Hematopoietic multipotent progenitor cell treated with erythropoietin and hydrocortisone succinate and interleukin-3 and kit ligand, for 17 days (in vitro differentiated cells): ENCODE measurements at regions not wholly inside any gene's neighbourhood (a gene's known extent, or its start where the extent isn't known, plus 50 kb on each side); places are given as distances from the start of the nearest gene placed in this dataset.

Experiments
- DNase-seq: peaks from one replicate; pipeline ENCODE4 v3.0.0-alpha.2; 2015; ENCODE audit warnings: low spot score

- DNase-seq: no peak
Observed at GRCh38 chr5:56622141-56622540, 193.2 kb upstream of the MAP3K1 start.

DNA sequence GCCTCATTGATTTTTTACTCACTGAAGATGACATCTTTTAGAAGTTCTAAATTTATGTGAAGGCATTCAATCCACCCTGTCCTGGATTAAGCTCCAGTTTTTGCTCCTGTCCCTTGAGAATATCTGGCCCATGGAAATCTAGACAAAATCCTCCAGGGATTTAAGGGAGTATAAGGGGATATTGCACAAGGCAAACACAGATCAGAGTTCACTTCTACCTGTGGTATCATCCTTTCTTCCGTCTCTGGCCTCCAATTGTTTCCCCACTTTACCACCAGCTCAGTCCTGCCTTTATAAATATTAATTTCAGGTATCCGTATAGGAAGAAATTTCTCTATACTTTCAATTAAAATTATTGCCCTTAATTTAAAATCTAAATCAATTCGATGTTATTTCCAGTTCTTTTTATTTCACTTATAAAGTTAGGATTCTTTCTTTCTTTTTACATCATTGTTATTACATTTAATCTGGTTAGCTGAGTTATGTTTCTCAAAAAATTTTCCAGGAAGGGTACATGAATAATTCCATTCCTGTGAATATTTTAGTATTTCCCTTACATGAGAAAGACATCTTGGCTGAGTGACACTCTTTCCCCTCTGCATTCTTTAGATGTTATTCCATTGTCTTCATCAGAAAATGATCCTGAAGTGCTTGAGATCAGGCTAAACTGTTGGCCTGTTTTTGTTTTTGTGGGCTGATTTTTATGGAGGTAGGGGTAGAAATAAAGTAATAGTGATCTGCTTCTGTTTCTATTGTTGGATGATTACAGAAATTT lies 194.3 kb upstream of the MAP3K1 start:
- DNase-seq: no peak

- DNase-seq: no peak
Observed at GRCh38 chr5:56617998-56618397, 197.4 kb upstream of the MAP3K1 start.

DNA sequence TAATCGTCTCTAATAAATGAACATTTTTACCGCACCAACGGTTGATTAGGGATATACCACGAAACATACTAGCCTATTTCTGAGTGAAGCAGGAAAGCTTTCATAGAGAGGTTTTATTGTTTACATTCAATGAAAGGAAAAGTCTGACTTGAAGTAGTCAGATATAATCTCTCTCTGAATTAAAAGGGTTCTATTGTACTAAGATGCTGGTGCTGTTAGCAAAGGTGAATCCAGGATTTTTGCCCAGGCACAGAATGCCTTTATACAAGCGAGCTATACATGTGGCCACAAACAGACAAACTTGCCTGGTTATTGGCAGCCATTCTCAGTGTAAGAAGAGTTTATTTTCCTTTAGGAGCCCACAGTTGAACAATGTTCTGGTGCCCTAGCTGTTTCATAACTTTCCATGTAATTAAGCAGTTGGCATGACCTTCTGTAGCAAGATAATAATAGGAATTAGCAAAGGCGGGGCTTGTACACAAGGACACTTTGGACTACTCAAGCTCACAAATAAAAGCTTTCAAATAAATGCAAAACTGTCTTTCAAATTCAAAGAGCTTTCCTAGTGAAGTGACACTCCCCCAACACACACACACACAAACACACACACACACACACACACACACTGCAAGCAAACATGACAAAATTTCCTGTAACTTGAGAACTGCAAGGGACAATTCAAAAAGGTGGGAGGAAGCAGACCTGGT lies 198.7 kb upstream of the MAP3K1 start:
- DNase-seq: no peak

- no peak for DNase-seq
Observed at GRCh38 chr5:56615361-56616153, 199.8 kb upstream of the MAP3K1 start.

- no peak for DNase-seq
Observed at GRCh38 chr5:56612759-56613158, 202.6 kb upstream of the MAP3K1 start.

- DNase-seq: no peak
Observed at GRCh38 chr5:56612353-56612752, 203.0 kb upstream of the MAP3K1 start.

GRCh38 chr5:56610093-56610698 lies 205.2 kb upstream of the MAP3K1 start:
- DNase-seq: no peak

GRCh38 chr5:56608217-56608925 lies 207.0 kb upstream of the MAP3K1 start:
- no peak for DNase-seq

DNA sequence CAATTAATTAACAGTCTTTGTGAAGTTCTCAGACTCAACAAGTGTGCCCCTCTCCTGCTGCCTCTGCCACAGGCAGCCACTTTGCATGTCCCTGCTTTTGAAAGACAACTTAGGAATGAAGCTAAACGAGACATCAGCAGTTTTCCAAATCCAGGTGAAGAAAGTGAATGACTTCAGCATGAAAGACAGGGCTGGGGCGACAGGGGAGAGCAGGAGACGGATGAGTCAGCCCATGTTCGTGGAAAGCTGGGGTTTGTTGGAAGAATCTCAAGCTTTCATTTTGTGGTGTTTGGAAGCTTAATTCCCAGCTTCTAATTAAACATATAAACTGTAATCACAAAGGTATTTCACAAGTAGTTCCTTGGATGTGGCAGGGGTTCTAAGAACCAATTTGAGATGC lies 207.8 kb upstream of the MAP3K1 start:
- DNase-seq: no peak

DNA sequence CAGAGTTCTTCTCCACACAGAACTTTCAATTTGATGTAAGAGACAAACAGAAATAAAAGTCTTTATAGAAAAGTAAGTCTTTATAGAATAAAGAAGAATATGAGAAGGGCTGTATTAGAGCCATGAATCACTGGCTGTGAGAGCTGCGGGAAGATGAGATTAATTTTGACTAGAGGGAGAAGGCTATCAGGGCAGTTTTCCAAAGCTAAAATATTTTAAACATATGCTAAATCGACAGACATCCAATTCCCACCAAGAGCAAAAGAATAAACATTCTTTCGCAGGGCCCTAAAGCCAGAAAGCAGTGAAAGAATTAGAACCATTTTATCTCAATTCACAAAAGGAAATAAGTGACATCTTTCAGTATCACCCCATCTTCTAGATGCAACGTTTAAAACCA lies 208.3 kb upstream of the MAP3K1 start:
- DNase-seq: no peak

DNA sequence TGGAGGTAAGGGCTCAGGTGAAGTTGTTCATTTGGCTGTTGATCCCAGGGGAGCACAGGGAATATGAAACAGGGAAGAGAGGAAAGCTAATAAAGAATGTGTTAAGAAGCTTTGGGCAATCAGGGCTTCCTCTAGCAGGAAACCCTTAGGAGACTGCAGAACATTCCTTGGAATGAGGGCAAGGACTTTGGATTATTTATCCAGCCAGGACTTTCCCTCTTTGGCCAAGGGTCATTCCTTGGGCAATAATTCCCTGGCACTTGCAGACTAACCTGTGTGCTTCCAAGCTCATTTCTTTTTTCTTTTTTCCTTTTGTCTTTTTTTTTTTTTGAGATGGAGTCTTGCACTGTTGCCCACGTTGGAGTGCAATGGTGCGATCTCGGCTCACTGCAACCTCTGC lies 209.2 kb upstream of the MAP3K1 start:
- DNase-seq: no peak

- DNase-seq: no peak
Observed at GRCh38 chr5:56605231-56605630, 210.1 kb upstream of the MAP3K1 start.

GRCh38 chr5:56601641-56602071 lies 213.7 kb upstream of the MAP3K1 start:
- DNase-seq: no peak

GRCh38 chr5:56598941-56599340 lies 216.4 kb upstream of the MAP3K1 start:
- DNase-seq: no peak

GRCh38 chr5:56596155-56596554 lies 219.2 kb upstream of the MAP3K1 start:
- DNase-seq: no peak

- DNase-seq: no peak
Observed at GRCh38 chr5:56595566-56595965, 219.8 kb upstream of the MAP3K1 start.

- no peak for DNase-seq
Observed at GRCh38 chr5:56594792-56595191, 220.6 kb upstream of the MAP3K1 start.

DNA sequence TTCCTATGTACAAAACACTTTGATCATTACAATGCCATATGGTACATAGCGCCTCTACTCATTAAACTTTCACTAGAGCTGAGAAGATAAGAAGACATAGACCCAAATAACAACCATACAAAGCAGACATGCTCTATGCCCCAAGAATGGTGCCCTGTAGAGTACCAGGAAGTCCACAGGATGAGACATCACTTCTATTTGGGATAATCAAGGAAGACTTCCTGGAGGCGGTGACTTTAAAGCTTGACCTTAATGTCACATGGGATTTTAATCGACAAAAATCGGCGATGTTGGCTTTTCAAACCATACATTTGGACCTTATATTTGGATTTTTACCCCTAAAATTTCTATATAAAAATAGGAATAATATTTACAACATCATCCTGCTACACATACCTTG lies 224.3 kb upstream of the MAP3K1 start:
- no peak for DNase-seq

DNA sequence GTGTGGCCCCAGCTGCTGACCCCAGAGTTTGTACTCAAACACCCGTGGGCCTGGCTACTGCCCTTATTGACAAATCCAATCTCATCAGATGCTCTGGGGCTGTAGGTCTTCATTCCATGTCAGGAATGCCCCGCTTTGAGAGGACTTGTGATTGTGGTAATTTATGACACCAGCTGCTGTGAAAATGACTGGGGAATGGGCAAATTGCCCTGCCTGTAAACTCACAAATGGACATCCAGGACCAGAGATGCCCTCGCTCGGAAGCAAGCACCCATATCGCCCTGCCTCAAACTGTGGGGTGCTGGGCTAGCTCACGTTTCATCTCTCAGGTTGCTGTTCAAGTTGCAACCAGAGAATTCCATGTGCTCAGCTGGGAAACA lies 225.9 kb upstream of the MAP3K1 start:
- no peak for DNase-seq

GRCh38 chr5:56588636-56589480 lies 226.5 kb upstream of the MAP3K1 start:
- no peak for DNase-seq
